GM10266 (cell line): ENCODE measurements at regions not wholly inside any gene's neighbourhood (a gene's known extent, or its start where the extent isn't known, plus 50 kb on each side); places are given as distances from the start of the nearest gene placed in this dataset.

Source experiments
- DNase-seq: peaks from one replicate; pipeline ENCODE4 v3.0.0; 2012; ENCODE audit errors: extremely low spot score
- TF ChIP-seq, protein P1 (sequence below): IDR thresholded peaks from 2 replicates; pipeline ENCODE4 v1.5.1; 2012; ENCODE audit warnings: mild to moderate bottlenecking, low read depth; ENCODE audit not compliant: control insufficient read depth, insufficient read depth; ENCODE audit errors: missing control alignments

DNA sequence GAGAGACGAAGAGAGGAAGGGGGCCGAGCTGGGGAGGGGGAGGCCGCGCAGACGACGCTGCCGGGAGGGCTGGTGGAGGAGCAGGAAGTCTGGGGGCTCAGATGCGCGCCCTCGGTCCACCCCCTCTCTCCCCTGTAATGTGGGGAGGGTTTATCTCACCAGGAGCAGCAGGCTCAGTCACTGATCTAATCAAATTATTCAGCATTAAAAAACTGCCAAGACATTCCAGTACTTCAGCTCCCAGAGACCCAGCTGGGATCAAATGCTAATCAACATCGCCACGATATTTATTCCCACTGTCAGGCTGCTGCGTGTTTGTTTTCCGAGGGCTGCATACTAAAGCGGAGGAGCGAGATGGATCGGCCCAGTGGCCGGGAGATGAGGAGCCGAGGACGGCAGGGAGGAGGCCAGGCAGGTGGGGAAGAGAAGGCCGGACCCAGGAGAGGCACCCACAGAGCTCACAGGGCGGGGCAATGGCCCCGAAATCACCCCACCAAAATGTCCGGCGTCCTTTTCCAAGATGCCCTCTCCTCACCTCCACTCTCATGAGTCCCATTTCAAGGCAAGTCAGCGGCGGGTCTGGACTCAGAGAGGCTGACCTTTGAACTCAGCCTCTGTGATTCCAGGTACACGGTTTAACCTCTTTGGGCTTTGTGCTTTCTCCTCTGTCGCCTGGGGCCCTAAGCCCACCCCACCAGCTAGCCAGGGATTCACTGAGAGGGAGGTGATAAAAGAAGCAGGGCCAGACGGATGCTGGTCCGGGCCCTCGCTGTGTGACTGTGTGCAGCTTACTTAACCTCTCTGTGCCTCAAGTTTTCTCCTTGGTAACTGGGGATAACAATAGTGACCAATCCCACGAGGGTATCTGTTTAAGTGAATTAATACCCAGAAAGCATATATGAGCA, 502.1 kb downstream of the MN1 start:
- DNase-seq, result no peak
- TF ChIP-seq, protein P1, sequence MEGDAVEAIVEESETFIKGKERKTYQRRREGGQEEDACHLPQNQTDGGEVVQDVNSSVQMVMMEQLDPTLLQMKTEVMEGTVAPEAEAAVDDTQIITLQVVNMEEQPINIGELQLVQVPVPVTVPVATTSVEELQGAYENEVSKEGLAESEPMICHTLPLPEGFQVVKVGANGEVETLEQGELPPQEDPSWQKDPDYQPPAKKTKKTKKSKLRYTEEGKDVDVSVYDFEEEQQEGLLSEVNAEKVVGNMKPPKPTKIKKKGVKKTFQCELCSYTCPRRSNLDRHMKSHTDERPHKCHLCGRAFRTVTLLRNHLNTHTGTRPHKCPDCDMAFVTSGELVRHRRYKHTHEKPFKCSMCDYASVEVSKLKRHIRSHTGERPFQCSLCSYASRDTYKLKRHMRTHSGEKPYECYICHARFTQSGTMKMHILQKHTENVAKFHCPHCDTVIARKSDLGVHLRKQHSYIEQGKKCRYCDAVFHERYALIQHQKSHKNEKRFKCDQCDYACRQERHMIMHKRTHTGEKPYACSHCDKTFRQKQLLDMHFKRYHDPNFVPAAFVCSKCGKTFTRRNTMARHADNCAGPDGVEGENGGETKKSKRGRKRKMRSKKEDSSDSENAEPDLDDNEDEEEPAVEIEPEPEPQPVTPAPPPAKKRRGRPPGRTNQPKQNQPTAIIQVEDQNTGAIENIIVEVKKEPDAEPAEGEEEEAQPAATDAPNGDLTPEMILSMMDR, result no peak

- TF ChIP-seq, protein P1, result no peak
- no peak for DNase-seq
These were observed 500.8 kb downstream of the MN1 start for GRCh38 chr22:27300536-27301285.

GRCh38 chr22:27302501-27302900, 499.1 kb downstream of the MN1 start:
- DNase-seq, result no peak
- TF ChIP-seq, protein P1, result no peak

DNA sequence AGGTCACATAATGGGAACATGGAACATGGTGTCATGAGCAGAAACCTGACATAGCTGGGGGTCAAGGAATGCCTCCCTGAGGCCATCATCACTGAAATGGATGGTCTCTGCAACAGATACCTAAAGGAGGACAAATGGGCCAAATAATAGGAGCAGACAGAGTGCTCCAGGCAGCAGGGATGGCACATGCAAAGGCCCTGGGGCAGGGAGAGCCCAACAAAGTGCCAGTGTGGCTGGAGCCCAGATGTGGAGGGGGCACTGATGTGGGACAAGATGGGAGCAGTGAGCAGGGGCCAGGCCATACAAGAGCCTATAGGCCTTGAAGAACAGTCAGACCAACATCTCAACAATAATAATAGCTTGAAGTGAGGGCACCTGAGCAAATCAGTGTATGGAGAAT, 497.8 kb downstream of the MN1 start:
- TF ChIP-seq, protein P1, result no peak
- no peak for DNase-seq

DNA sequence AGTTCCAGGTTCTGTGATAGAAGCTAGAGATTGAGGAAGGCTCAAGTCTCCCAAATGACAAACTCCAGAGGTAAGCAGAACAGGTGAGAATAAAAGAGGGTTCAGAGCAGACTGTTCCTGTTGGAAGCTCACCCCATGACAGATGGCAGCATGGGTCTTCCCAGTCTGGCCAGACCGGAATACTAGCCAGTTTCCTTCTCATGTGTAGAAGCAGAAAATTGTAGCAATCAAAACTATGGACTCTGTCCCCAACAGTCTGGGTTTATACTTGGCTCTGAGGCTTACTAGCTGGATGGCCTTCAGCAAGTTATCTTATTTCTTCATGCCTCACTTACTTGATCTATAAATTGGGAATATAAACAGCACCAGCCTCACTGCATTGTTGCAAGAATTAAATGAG, 494.8 kb downstream of the MN1 start:
- no peak for DNase-seq
- TF ChIP-seq, protein P1, result no peak

DNA sequence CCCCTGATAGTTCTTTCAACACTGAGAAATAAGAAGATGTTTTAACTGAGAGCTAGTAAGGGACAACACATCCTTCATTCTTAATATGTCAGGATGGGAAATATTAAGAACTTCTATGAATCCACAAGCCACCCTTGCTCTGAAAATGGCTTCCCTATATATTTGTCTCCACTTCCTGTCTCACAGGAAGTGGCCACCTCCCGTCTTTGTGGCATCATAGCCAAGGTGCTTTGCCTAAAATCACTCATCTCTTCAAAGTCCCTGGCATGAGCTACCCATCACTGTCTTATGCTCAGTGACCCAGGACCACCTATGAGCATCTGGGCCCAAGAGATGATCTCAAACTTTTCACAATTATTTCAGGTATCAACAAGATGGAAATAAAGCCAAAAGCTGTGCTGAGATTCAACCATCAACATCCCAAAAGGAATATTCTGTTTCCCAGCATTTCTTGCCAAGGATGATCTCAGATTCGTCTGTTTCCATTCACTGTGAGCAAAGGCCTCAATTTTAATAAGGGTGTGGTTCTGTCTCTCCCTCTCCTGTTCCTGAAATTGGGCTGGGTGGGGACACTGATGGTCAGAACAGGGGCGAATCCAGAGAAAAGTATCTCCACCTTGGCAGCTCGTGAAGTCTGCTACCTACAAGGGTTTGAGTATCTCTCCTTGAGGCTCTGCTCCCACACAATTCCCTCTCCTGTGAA, 493.9 kb downstream of the MN1 start:
- TF ChIP-seq, protein P1, result no peak
- no peak for DNase-seq
